ENCODE measurements at regions not wholly inside any gene's neighbourhood (a gene's known extent, or its start where the extent isn't known, plus 50 kb on each side); places are given as distances from the start of the nearest gene placed in this dataset.
"Not testable (repeated sequence)": the region's sequence is repeated elsewhere in the genome, so short reads cannot be mapped to it uniquely, and the experiment has no call there.

DNA sequence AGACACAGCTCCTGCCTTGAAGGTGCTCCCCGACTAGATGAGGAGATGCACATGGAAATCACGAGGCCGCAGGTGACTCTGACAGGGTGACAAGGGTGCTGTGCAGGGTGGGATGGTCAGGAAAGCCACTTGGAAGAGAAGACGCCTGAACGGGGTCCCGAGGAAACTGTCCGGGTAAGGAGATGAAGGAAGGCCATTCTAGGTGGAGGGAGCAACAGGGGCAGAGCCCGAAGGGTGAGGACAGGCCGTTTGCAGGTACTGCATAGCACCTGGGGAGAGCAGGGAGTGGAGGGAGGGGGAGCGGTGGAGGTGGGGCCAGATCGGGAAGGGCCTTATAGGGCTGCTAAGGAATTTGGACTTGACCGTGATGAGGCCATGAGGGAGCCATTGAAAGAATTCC is 105.6 kb upstream of the DLG1 start:
- ATAC-seq = no peak
- intact Hi-C loops (cut with DNase I, micrococcal nuclease) = no loop called here
- no peak for DNase-seq
- no peaks in the 10 kb centered on the region for H3K9me3 ChIP-seq
- no peaks in the 10 kb centered on the region for H3K4me1 ChIP-seq (ENCODE audit: low read depth)
- no peak overlapping the region for H3K4me3 ChIP-seq
- no peaks in the 10 kb centered on the region for H3K36me3 ChIP-seq (ENCODE audit: low read depth)
- TF ChIP-seq, protein P1, sequence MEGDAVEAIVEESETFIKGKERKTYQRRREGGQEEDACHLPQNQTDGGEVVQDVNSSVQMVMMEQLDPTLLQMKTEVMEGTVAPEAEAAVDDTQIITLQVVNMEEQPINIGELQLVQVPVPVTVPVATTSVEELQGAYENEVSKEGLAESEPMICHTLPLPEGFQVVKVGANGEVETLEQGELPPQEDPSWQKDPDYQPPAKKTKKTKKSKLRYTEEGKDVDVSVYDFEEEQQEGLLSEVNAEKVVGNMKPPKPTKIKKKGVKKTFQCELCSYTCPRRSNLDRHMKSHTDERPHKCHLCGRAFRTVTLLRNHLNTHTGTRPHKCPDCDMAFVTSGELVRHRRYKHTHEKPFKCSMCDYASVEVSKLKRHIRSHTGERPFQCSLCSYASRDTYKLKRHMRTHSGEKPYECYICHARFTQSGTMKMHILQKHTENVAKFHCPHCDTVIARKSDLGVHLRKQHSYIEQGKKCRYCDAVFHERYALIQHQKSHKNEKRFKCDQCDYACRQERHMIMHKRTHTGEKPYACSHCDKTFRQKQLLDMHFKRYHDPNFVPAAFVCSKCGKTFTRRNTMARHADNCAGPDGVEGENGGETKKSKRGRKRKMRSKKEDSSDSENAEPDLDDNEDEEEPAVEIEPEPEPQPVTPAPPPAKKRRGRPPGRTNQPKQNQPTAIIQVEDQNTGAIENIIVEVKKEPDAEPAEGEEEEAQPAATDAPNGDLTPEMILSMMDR (IDR thresholded peaks at IDR 0.05) = no peak

DNA sequence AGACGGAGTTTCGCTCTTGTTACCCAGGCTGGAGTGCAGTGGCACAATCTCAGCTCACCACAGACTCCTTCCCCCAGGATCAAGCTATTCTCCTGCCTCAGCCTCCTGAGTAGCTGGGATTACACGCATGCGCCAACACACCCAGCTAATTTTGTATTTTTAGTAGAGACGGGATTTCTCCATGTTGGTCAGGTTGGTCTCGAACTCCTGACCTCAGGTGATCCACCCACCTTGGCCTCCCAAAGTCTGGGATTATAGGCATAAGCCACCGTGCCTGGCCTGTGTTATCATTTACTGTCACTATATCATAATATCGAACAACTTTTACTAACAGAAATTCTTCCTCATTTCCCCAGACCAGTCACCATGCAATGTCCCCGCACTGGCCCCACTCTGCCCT is 104.0 kb upstream of the DLG1 start:
- H3K36me3 ChIP-seq (ENCODE audit: low read depth); H3K9me3 ChIP-seq; ATAC-seq; H3K4me3 ChIP-seq; DNase-seq; H3K4me1 ChIP-seq (ENCODE audit: low read depth); intact Hi-C loops (cut with DNase I, micrococcal nuclease): not testable (repeated sequence)

DNA sequence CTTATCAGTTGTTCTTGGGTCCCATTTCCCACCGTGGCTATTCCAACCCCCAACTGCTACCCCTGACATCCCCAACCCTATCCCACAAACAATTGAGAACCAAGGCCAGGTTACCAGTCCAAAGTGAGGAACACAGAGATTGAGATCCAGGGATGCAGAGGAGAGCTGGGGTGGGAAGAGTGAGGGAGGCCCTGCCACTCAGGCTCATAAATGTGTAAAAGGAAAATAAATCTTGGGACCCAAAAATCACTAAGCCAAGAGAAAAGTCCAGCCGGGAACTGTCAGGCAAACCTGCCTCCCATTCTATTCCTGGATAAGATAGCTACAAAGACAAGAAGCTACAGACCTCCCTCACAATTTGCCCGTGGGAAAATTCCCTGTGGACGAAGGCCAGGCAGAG is 101.1 kb upstream of the DLG1 start:
- ATAC-seq = no peak
- no peaks in the 10 kb centered on the region for H3K36me3 ChIP-seq (ENCODE audit: low read depth)
- H3K9me3 ChIP-seq = no peaks in the 10 kb centered on the region
- no peak overlapping the region for H3K4me3 ChIP-seq
- no peak for DNase-seq
- TF ChIP-seq, protein P1 (IDR thresholded peaks at IDR 0.05) = no peak
- intact Hi-C loops (cut with DNase I, micrococcal nuclease) = no loop called here
- no peaks in the 10 kb centered on the region for H3K4me1 ChIP-seq (ENCODE audit: low read depth)

DNA sequence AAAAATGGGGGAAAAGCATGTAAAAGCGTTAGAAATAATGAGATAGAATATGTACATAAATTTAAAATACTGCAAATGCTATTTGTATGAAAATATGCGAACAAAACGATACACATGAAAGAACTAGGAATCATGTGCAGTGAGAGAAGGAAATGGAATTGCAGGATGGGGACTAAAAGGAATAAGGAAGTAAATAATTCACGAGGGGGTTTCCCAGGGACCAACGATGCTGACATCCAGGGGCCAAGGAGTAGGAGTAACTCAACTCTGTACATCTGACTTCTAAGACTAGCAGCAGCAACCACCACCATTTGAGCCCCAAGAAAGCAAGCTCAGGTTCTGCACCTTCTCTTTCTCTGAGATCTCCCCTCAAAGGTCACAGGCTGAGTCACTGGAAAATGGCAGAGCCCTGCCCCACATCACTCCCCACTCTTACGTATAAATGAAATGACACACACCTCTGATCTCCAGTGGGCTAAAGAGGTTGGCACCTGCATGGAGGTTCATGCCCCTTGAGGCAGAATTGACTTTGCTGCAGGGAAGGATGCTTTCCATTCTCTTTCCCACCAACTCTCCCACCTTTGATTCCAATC is 100.0 kb upstream of the DLG1 start:
- intact Hi-C loops (cut with DNase I, micrococcal nuclease) = no loop called here
- H3K36me3 ChIP-seq (ENCODE audit: low read depth) = no peaks in the 10 kb centered on the region
- ATAC-seq = peak; percentile 40
- TF ChIP-seq, protein P1 (IDR thresholded peaks at IDR 0.05) = no peak
- H3K4me3 ChIP-seq = no peak overlapping the region
- DNase-seq = no peak
- no peaks in the 10 kb centered on the region for H3K9me3 ChIP-seq
- H3K4me1 ChIP-seq (ENCODE audit: low read depth) = no peaks in the 10 kb centered on the region

DNA sequence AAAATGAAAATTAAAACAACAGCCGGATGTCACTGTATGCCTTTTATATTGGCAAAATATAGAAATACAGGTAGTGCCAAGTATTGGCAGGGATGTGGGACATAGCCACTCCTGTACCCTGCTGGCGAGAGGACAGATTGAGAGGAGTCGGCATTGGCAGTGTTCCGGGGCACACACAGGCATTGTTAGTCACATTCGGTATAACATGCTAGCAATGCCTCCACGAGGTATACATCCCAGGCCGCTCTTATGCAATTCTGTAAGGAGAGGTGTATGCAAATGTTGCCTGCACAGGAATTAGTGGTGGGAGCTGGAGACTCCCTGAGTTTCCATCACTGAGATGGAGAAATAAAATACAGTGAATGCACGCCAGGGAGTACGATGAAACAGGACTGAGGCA is 99.4 kb upstream of the DLG1 start:
- TF ChIP-seq, protein P1 (IDR thresholded peaks at IDR 0.05) = no peak
- no peaks in the 10 kb centered on the region for H3K4me1 ChIP-seq (ENCODE audit: low read depth)
- intact Hi-C loops (cut with DNase I, micrococcal nuclease) = no loop called here
- no peak overlapping the region for H3K4me3 ChIP-seq
- H3K9me3 ChIP-seq = no peaks in the 10 kb centered on the region
- ATAC-seq (no peak), DNase-seq (no peak)
- H3K36me3 ChIP-seq (ENCODE audit: low read depth) = no peaks in the 10 kb centered on the region

DNA sequence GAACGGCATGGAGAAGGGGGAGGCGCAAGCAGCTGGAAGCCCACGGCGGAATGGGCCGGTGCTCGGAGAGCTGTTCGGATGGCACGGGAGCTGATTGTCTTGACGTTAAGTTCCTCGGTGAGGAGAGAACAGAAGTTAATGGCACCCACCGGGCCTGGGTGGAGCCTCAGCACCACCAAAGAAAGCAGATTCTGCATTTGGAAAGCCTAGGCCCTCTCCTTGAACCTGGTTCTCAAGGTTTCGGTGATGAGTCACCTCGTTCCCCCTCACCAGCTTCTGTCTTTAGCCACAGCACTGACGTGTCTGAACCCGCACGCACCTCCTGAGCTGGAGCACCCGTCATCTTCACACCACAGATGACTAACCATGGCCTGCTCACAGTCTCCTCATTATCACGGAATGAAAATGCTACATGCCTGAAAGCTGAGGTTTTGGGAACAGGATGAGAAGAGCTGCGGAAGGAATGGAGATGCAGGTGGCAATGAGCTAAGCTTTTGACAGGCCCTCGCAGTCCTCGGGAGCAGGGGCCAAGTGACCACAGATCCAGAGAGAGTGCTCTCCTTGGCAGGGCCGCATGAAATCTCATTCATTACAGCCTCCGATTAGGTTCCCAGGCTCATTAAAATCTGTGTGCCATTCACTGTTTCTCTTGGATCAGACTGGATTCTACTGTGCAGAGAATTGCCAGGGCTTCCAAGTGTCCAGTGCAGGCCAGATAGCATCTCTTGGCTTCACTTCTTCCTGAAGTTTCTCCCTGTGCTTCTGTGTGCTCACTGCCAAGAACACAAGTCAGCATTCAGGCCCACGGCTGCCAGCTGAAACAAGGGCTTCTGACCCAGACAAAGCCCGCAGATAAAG is 96.3 kb upstream of the DLG1 start:
- Histone ChIP-seq H3K36me3 (ENCODE audit: low read depth) (no peaks in the 10 kb centered on the region), H3K9me3 (no peaks in the 10 kb centered on the region), H3K4me1 (ENCODE audit: low read depth) (no peaks in the 10 kb centered on the region), H3K4me3 (no peak overlapping the region)
- intact Hi-C loops (cut with DNase I, micrococcal nuclease) = no loop called here
- DNase-seq (no peak), ATAC-seq (peak; percentile 68)
- TF ChIP-seq, protein P1 (IDR thresholded peaks at IDR 0.05) = no peak

DNA sequence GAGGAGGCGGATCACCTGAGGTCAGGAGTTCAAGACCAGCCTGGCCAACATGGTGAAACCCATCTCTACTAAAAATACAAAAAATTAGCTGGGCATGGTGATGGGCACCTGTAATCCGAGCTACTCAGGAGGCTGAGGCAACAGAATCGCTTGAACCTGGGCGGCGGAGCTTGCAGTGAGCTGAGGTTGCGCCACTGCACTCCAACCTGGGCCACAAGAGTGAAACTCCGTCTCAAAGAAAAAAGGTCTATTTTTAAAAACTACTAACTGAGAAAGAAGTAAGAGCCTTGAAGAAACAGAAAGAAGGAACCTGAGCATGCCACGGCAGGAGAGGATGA is 95.7 kb upstream of the DLG1 start:
- H3K36me3 ChIP-seq (ENCODE audit: low read depth); DNase-seq; H3K4me3 ChIP-seq; ATAC-seq; intact Hi-C loops (cut with DNase I, micrococcal nuclease); H3K4me1 ChIP-seq (ENCODE audit: low read depth); H3K9me3 ChIP-seq: not testable (repeated sequence)
